SJSA1 (cell line): ENCODE measurements at regions not wholly inside any gene's neighbourhood (a gene's known extent, or its start where the extent isn't known, plus 50 kb on each side); places are given as distances from the start of the nearest gene placed in this dataset.
"Not testable (repeated sequence)": the region's sequence is repeated elsewhere in the genome, so short reads cannot be mapped to it uniquely, and the experiment has no call there.

ENCODE experiments used
- DNase-seq, 2 experiments: peaks; one replicate each; pipeline ENCODE4 v3.0.0-alpha.2; 2015 to 2020; ENCODE audit warnings: low spot score in 2 of 2, low read depth in 1 of 2
- H3K27ac ChIP-seq: fragments of 250-450 bp; sonication (Bioruptor Pico); 2 replicates; pipeline ENCODE4 v1.5.1; 2020; ENCODE audit warnings: mild to moderate bottlenecking, moderate library complexity
- H3K27me3 ChIP-seq: fragments of 250-450 bp; sonication (Bioruptor Pico); replicated peaks from 2 replicates; pipeline ENCODE4 v1.5.1; 2020; ENCODE audit warnings: mild to moderate bottlenecking, moderate library complexity
- H3K36me3 ChIP-seq: fragments of 250-450 bp; sonication (Bioruptor Pico); 2 replicates; pipeline ENCODE4 v1.5.1; 2020; ENCODE audit warnings: mild to moderate bottlenecking
- H3K4me1 ChIP-seq: fragments of 250-450 bp; sonication (Bioruptor Pico); replicated peaks from 2 replicates; pipeline ENCODE4 v1.6.1; 2021; ENCODE audit warnings: mild to moderate bottlenecking
- H3K4me3 ChIP-seq: fragments of 250-450 bp; sonication (Bioruptor Pico); 2 replicates; pipeline ENCODE4 v1.5.1; 2020; ENCODE audit warnings: mild to moderate bottlenecking
- H3K9me3 ChIP-seq: fragments of 250-450 bp; sonication (Bioruptor Pico); replicated peaks from 2 replicates; pipeline ENCODE4 v1.5.1; 2020; ENCODE audit warnings: mild to moderate bottlenecking

DNA sequence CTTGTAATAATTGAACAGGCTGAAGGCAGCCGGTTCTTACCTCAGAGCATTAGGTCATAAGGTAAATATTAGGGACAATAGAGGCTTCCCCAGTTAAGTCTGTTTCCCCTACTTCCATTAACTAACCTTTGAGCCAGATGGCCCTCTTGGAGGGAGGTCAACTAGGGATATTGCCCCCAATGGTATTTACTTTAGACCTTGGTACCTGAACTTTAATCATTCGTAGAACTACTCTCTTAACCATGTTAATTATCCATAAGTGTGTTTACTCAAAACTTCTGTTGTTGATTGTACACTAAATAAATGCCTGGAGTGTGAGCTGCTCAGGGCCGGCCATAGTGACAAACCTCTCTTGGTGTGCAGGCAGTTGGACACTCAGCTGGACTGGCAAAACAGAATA, 1843.5 kb upstream of the AGA start:
- Histone ChIP-seq H3K36me3 (no peaks in the 10 kb centered on the region), H3K27ac (no peak overlapping the region), H3K4me1 (no peaks in the 10 kb centered on the region), H3K4me3 (no peak overlapping the region), H3K9me3 (no peaks in the 10 kb centered on the region), H3K27me3 (no peaks in the 10 kb centered on the region)
- DNase-seq, result no peak

GRCh38 chr4:179291657-179292056, 1849.4 kb upstream of the AGA start:
- H3K27me3 ChIP-seq, result no peaks in the 10 kb centered on the region

GRCh38 chr4:179292468-179292867, 1850.2 kb upstream of the AGA start:
- Histone ChIP-seq H3K27ac (no peak overlapping the region), H3K4me3 (no peak overlapping the region), H3K9me3 (no peaks in the 10 kb centered on the region; the same call in 1 of the 2 replicates), H3K27me3 (no peaks in the 10 kb centered on the region), H3K36me3 (no peaks in the 10 kb centered on the region), H3K4me1 (no peaks in the 10 kb centered on the region)
- no peak for DNase-seq

More at GRCh38 chr4:179291657-179292056, 1849.4 kb upstream of the AGA start:
- no peaks in the 10 kb centered on the region for H3K4me1 ChIP-seq
- no peaks in the 10 kb centered on the region for H3K9me3 ChIP-seq
- no peak overlapping the region for H3K4me3 ChIP-seq
- no peak overlapping the region for H3K27ac ChIP-seq
- no peaks in the 10 kb centered on the region for H3K36me3 ChIP-seq
- no peak for DNase-seq

DNA sequence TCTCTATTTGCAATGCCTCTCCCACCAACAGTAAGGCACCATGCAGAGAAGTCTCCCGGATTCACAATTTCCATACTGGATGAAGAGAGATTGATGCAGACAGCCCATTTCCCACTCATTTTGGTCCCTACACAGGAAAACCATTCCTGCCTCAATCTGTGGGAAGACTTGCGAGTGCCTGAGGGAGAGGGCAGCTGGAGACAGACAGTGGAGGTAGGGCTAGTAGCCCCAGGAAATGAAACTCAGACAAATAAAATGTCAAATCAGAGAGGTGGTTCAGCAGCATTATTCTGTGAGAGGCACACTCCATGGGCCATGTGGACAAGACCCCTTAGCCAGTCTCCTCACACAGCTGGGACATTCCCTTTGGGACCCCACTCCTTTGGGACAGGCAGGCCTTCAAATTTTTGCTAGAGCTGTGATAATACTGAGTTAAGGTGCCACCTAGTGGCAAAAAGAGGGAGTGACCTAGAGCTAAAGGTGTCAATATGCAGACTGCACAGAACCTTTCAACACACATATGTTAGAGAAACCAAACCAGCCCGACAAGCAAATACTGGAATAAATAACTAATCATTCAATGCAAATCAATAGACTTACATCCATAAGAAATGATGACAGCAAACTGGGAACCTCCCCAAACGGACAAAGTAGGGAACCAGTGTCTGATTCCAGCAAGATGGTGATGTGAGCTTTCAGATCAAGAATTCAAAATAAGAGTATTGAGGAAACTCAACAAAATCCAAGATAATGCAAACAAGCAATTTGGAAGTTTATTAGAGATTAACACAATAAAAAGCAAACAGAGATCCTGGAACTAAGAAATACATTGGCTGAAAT, 1865.3 kb upstream of the AGA start:
- Histone ChIP-seq H3K9me3 (no peaks in the 10 kb centered on the region; the same call in 1 of the 2 replicates), H3K4me3 (no peak overlapping the region), H3K27me3 (no peaks in the 10 kb centered on the region), H3K27ac (no peak overlapping the region), H3K36me3 (no peaks in the 10 kb centered on the region), H3K4me1 (no peaks in the 10 kb centered on the region)
- DNase-seq, result no peak

DNA sequence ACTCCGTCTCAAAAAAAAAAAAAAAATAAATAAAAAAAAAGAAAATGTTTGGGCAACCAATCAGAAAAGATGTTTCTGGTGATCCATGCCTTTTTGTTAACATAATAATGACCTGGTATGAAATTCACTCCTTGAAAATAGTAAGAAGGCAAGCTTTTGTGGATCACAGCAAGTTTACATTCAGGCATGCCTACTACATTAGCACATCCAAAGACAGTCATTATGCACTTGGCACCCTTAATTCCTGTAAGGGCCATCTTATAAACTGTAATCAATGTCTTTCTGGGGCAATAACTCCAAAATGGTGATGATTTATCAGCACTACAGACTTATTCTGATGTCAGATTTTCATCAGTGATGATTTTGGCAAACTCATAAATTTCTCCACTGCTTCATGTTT, 1871.6 kb upstream of the AGA start:
- Histone ChIP-seq H3K4me1 (no peaks in the 10 kb centered on the region), H3K36me3 (no peaks in the 10 kb centered on the region), H3K4me3 (no peak overlapping the region), H3K27me3 (no peaks in the 10 kb centered on the region), H3K9me3 (no peaks in the 10 kb centered on the region; the same call in 1 of the 2 replicates), H3K27ac (no peak overlapping the region)
- DNase-seq, result no peak

DNA sequence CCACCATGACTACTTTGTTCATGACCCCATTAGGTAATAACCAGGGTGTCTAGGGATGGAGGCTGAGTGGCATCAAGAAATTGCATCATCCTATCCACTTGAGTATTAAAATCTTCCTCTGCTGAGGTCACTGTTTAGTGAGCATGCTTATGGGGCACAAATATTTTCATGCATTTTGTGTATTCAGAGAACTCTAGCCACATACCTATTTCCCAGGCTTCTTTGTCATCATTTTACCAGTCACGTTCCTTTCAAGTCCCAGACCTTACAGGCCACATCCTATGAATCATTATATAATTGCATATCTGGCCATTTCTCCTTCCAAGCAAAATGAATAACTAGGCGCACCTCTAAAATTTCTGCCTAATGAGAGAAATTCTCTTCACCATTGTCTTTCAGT, 1882.9 kb upstream of the AGA start:
- H3K9me3 ChIP-seq, result peaks cover 14% of the 10 kb centered on the region; the same call in 1 of the 2 replicates
- H3K4me3 ChIP-seq, result no peak overlapping the region
- H3K27me3 ChIP-seq, result no peaks in the 10 kb centered on the region
- H3K36me3 ChIP-seq, result no peaks in the 10 kb centered on the region
- H3K27ac ChIP-seq, result no peak overlapping the region
- no peak for DNase-seq
- H3K4me1 ChIP-seq, result no peaks in the 10 kb centered on the region

DNA sequence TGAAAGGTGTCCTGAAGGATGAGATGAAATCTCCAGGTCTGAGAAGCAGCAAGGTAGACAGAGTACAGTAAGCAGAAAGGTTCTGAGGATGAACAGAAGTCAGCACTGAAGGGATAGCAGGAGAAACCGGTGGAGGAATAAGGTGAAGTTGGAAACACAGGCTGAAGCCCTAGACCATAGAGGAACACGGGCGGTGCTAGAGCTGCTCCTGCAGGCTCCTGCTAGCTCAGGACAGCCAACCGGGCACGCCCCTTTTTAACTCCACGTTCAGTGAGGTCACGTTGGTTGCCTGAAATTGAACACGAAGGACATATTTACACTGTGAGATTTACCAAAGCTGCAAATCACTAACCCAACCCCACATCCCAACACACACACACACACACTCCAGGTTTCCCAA, 1886.4 kb upstream of the AGA start:
- H3K27me3 ChIP-seq, result no peaks in the 10 kb centered on the region
- no peak overlapping the region for H3K27ac ChIP-seq
- no peaks in the 10 kb centered on the region for H3K4me1 ChIP-seq
- H3K9me3 ChIP-seq, result peaks cover 14% of the 10 kb centered on the region; the same call in 1 of the 2 replicates
- DNase-seq, result no peak
- no peak overlapping the region for H3K4me3 ChIP-seq
- no peaks in the 10 kb centered on the region for H3K36me3 ChIP-seq

DNA sequence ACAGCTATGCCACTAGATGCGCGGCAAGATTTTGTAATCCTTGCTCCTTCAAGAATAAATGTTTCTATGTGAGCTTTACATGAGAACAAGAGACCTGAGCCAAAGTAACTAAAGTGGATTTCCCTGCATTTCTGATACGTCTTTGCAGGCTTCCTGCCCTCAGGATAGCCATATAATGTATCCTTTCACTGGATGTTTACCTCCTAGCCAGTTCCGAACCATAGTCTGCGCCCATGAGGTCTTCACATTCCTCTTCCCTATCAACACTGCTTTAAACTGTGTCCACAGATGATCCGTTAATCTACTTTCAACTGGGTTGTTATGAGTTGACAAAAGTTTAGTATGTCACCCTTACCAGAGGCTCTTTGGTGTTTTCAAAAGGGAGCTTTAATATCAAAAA, 1889.1 kb upstream of the AGA start:
- Histone ChIP-seq H3K9me3 (peaks cover 7% of the 10 kb centered on the region; the same call in 1 of the 2 replicates), H3K4me1 (no peaks in the 10 kb centered on the region), H3K36me3 (no peaks in the 10 kb centered on the region), H3K27me3 (no peaks in the 10 kb centered on the region), H3K4me3 (no peak overlapping the region), H3K27ac (no peak overlapping the region)
- DNase-seq, result no peak

- no peaks in the 10 kb centered on the region for H3K4me1 ChIP-seq
- H3K27me3 ChIP-seq, result no peaks in the 10 kb centered on the region
- no peaks in the 10 kb centered on the region for H3K9me3 ChIP-seq
- no peak for DNase-seq
- H3K4me3 ChIP-seq, result no peak overlapping the region
- H3K27ac ChIP-seq, result no peak overlapping the region
- H3K36me3 ChIP-seq, result no peaks in the 10 kb centered on the region
These were observed 1902.6 kb upstream of the AGA start for GRCh38 chr4:179344861-179345260.

- no peak for DNase-seq
- no peaks in the 10 kb centered on the region for H3K27me3 ChIP-seq
- peaks cover 6% of the 10 kb centered on the region; the same call in 1 of the 2 replicates for H3K9me3 ChIP-seq
These were observed 1910.0 kb upstream of the AGA start for GRCh38 chr4:179352221-179352620.

DNA sequence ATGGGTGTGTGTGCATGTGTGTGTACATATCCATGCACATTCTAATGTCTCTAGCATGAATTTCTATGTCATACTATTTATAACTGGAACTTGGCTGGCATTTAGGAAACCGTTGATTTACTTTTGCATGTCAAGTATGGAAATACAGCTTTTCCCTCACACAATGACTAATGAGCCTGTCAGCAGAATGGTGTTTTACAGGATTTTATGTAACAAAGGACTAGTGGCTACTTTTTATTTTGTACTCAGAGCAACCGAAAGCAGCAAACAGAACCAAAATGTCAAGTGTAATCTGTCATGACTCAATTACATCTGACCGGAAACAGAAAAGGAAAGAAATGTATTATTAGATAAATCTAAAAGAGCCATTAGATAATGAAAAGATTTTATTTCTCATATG, 1911.5 kb upstream of the AGA start:
- Histone ChIP-seq H3K36me3 (no peaks in the 10 kb centered on the region), H3K27ac (no peak overlapping the region), H3K9me3 (peaks cover 6% of the 10 kb centered on the region; the same call in 1 of the 2 replicates), H3K4me1 (no peaks in the 10 kb centered on the region), H3K27me3 (no peaks in the 10 kb centered on the region), H3K4me3 (no peak overlapping the region)
- DNase-seq, result no peak

More at GRCh38 chr4:179352221-179352620, 1910.0 kb upstream of the AGA start:
- no peaks in the 10 kb centered on the region for H3K4me1 ChIP-seq
- H3K4me3 ChIP-seq, result no peak overlapping the region
- no peaks in the 10 kb centered on the region for H3K36me3 ChIP-seq
- H3K27ac ChIP-seq, result no peak overlapping the region

DNA sequence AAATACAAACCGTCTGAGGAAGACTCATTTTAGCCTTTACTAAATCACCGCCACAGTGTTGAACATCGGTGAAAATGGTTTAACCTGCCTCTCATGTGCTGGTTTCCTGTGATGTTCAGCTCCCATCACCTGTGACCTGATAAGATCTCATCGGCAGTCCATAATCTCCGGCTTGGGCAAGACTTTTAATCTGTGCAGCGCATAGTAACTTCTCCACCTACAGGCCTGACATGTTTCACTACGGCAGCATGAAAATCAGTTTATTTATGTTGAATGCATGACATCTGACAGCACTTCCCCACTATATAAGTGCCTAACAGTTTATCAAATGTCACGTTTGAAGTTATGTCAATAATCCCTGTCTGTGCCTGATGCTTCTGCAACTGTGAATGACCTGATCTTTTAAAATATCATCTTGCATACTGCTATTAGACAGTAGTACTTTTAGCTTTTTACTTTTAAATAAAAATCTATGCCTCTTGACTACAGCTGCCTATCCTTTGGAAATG, 1919.8 kb upstream of the AGA start:
- Histone ChIP-seq H3K27me3 (no peaks in the 10 kb centered on the region), H3K9me3 (no peaks in the 10 kb centered on the region; the same call in 1 of the 2 replicates), H3K4me1 (no peaks in the 10 kb centered on the region), H3K4me3 (no peak overlapping the region), H3K27ac (no peak overlapping the region), H3K36me3 (no peaks in the 10 kb centered on the region)
- DNase-seq, result no peak

- not testable (repeated sequence) for H3K4me3 ChIP-seq, DNase-seq, H3K27ac ChIP-seq, H3K9me3 ChIP-seq, H3K27me3 ChIP-seq, H3K36me3 ChIP-seq, H3K4me1 ChIP-seq
These were observed 1923.7 kb upstream of the AGA start for GRCh38 chr4:179365932-179366331.

GRCh38 chr4:179372242-179372641, 1930.0 kb upstream of the AGA start:
- no peak for DNase-seq

More at GRCh38 chr4:179372242-179372641, 1930.0 kb upstream of the AGA start:
- H3K27me3 ChIP-seq, result no peaks in the 10 kb centered on the region
- H3K36me3 ChIP-seq, result no peaks in the 10 kb centered on the region
- H3K4me3 ChIP-seq, result no peak overlapping the region
- no peak overlapping the region for H3K27ac ChIP-seq
- no peaks in the 10 kb centered on the region for H3K4me1 ChIP-seq
- 0 out of 2 replicates have a peak, but pooled peaks cover 3% of the 10 kb centered on the region for H3K9me3 ChIP-seq
